ENCODE measurements at regions not wholly inside any gene's neighbourhood (a gene's known extent, or its start where the extent isn't known, plus 50 kb on each side); places are given as distances from the start of the nearest gene placed in this dataset.

GRCh38 chr4:137193564-137193963, 338.7 kb downstream of the PCDH18 start:
- no peak for DNase-seq

DNA sequence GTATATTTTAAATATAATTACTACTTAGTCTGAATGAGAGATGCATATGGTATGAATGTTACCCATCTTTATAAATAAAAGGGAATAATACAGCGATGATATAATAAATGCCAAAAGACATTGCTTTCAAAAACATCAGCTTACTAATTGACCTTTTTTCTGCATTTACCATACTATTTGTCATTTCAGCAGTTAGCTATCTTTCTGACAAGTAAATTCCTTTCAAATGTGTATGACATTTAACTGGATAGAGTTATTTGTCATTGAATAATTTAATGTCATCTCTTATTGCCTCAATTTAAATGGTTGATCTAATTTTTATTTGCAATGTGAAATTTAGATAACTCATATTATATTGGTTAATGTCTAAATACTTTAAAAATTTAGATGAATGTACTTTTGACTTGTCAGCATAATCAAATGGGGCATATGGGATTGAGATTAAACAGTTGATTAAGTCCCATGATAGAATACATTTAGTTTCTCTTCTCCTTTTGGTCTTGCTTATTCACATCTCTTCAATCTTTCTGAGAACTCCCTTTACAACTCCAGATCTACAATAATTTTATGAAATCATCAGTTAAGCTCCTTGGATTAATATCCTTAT, 350.9 kb downstream of the PCDH18 start:
- no peak for DNase-seq

- DNase-seq = no peak
These were observed 351.9 kb downstream of the PCDH18 start for GRCh38 chr4:137180349-137180748.

DNA sequence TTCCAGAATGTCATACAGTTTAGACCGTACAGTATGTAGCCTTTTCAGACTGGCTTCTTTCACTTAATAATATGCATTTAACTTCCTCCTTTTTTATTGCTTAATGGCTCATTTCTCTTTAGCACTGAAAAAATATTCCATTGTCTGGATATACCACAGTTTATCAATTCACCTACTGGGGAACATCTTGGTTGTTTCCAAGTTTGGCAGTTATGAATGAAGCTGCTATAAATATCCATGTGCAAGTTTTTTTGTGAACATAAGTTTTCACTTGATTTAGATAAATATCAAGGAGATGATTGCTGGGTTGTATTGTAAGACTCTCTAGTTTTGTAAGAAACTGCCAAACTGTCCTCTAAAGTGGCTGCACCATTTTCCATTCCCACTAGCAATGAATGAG, 375.5 kb downstream of the PCDH18 start:
- no peak for DNase-seq

DNA sequence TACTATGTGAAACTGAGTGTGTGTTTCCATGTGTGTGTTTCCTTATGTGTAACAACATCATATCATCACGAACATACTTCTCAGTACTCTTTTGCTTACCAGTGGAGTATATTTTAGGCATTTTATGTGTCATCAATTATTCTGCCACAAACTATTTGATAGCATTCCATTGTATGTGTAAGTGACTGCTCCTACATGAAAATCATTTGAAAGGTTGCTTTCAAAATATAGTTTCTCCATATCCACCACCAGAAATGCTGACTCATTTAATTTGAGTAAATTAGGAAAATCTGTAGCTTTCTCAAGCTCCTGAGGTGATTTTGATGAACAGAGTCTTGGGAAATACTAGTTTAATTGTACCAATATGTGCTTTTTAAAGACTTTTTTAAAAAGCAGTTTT, 376.2 kb downstream of the PCDH18 start:
- DNase-seq = no peak

DNA sequence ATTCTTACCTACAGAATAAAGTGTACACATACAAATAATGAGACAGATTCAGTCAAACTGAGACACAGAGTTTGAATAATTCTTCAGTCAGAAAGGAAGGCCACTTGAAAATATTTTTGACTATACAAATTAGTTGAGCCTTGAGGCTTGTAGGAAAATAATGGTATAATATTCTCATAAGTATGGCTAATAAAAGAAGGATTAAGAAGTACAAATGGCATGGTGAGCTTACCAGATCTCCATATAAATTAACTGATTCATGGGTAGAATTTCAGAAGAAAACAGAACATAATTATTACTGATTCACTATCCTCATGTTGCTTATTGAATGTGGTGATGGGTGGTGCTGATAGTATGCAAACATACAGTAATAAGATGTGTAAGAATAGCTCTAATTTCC, 401.1 kb downstream of the PCDH18 start:
- DNase-seq = no peak

DNA sequence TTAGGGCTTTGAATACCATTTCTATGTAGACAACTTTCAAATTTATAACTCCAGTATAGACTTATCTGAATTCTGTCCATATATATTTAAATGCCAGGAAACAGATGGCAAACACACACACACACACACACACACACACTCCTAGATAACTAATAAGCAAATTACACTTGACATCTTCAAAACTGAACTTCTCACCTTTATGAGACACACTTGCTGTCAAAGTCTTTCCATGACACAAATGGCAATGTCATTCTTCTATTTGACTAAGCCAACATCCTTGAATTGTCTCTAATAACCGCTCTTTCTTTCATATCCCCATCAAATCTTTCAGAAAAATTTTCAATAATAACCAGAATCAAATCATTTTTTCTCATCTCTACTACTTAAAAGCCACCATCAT, 402.4 kb downstream of the PCDH18 start:
- no peak for DNase-seq

GRCh38 chr4:137129441-137129840, 402.9 kb downstream of the PCDH18 start:
- no peak for DNase-seq

DNA sequence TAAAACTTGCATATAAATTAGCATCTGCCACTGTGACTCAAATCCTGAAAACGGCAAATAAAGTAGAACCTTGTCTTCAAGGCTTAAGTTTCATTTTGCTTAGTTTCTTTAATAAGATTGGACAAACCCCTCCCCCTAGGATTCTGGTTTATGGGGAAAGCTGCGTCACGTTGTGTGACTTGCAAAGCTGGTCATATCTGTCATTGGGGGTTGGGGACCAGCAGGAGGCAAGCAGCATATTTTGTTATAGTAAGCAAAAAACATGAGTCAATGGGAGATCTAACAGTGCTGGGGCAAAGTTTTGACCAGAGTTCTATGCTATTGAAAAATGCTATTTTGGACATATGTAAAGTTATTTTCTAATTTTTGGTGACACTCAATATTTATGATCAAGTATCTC, 407.3 kb downstream of the PCDH18 start:
- DNase-seq = no peak

- peak; percentile 38 for DNase-seq
These were observed 407.9 kb downstream of the PCDH18 start for GRCh38 chr4:137124278-137124932.

DNA sequence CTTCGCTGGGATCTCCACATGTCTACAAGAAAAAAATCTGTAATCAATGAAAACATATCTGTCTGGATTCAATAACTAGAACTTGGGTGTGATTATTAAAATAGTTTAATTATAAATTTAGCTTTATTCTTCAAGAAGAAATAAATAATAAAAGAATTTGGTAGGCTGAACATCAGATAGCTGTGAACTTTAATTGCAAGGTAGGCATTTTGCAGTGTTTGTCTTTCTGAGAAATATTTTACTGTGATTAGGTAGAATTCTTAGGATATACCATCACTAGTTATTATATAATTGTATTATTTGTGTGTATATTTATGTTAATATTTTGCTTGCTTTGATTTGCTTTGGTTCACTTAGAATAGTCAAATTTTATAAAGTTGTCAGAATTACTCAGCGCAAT, 409.4 kb downstream of the PCDH18 start:
- DNase-seq = no peak

GRCh38 chr4:137116144-137116543, 416.1 kb downstream of the PCDH18 start:
- no peak for DNase-seq

- DNase-seq = no peak
These were observed 425.6 kb downstream of the PCDH18 start for GRCh38 chr4:137106733-137107132.

DNA sequence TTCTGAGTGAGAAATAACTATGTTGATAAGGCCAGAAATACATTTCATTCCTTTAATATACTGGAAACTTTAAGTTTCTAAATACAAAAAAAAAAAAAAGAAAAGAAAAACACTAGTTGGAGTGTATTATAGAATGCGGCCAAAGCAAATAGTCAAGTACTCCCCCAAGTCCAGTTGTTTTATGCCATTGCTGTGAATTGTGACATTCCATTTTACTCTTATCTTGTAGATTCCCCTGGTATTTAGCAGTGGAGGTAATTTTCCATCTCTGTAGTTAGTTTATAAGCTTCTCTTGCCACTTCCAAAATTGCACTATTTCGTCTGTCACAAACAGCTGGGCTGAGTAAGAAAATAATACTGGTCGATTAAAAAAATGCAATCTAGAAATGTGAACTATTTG, 426.0 kb downstream of the PCDH18 start:
- no peak for DNase-seq

DNA sequence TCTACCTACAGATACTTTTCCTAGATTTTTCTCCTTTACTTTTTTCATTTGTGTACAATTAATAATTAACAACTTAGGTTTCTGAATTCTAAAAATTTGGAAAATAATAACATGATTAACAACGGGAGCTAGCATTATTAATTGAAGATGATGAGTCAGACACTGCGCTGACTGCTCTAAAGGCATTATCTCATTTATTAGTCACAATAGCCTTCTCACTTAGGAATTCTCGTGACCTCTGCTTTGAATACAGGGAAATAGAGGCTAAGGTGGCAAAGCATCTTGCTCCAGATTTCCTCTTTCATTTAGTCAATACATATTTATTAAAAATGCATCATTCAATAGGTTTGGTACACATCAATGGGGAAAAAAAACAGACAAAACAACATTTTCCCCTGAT, 441.3 kb downstream of the PCDH18 start:
- DNase-seq = no peak

GRCh38 chr4:137083571-137084135, 448.6 kb downstream of the PCDH18 start:
- DNase-seq = no peak

- no peak for DNase-seq
These were observed 450.2 kb downstream of the PCDH18 start for GRCh38 chr4:137082061-137082460.

DNA sequence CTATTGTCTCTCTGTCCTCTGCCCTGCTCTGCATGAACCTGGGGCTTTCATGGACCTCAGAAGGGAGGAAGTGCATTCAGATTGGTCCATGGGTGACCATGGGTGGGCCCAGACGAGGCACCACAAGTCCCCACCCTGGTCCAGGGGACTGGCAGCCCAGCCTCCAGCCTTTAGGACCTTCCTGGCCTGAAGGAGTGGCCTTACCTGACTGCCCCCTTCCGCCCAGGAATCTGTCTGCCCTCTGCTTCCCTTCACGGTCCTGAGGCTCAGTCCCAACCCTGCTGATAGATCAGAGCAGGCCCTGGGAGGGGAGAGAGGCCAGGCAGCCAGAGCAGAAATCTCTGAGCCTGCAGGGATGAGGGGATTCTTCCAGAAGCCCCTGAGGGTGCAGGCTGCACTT, 455.4 kb downstream of the PCDH18 start:
- DNase-seq = no peak

DNA sequence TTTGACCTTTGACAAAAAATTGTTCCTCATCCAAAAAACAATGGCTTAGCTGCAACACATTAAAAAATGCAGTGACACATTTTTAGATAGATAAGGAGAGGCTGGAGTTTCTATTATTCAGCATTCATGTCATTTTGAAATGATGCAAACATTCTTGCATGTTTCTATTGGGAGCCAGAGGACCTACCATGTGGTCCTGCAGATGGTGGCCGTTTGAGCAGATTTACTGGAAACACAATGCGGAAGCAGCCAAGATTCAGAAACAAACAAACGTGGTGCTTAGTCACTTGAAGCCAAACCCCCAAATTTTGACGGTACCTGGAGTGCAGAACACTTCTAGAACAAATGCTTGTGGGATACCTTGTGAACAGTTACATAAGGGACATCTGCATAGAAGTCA, 456.7 kb downstream of the PCDH18 start:
- DNase-seq = no peak

DNA sequence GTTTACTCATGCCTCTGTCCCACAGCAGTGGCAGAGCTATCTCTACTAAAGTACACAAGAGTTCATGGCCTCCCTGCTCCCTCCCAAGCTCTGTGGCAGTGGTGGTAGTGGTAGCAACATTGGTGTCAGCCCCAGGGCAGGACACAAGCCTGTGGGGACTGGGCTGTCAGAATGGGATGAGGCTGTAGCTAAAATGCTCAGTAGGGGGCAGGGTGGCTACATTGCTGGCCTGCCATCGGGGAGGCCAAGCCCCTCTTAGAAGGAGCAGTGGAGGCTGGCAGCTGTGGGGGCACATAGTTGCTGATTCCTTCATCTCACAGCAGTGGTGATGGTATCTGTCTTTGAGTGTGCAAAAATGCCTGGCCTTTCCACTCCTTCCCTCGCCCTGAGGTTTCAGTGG, 461.7 kb downstream of the PCDH18 start:
- no peak for DNase-seq

GRCh38 chr4:137069473-137069872, 462.8 kb downstream of the PCDH18 start:
- DNase-seq = no peak

DNA sequence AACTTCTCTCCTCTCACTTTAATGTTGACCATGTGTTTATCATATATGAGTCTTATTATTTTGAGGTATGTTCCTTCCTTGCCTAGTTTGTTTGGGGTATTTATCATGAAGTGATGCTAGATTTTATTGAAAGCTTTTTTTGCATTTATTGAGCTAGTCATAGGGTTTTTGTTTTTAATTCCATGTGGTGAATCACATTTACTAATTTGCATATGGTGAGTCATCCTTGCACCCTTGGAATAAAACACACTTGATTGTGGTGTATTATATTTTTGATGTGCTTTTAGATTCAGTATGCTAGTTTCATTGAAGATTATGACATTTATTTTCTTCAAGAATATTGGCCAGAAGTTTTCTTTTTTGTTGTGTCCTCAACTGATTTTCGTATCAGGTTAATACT, 464.6 kb downstream of the PCDH18 start:
- no peak for DNase-seq

DNA sequence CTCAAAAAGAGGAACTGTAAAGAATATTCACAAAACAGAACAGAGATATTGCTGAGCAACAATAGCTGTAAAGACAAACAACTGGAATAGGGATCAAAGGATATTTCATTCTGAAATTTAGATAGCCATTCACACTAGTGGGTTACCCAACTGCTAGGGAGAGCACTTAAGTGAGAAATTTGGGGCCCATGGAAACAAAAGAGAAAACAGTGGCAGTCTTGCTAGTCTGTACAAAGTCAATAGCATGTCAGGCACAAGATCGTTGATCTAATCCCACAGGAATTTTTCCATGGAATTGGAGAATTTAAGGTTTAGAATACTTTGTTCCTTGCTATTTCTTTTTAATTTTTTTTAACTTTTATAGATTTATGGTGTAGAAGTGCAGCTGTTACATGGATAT, 467.0 kb downstream of the PCDH18 start:
- DNase-seq = no peak

GRCh38 chr4:137063961-137064360, 468.3 kb downstream of the PCDH18 start:
- DNase-seq = no peak

- no peak for DNase-seq
These were observed 489.1 kb downstream of the PCDH18 start for GRCh38 chr4:137043184-137043583.
